HepG2 (cell line): ENCODE measurements at regions not wholly inside any gene's neighbourhood (a gene's known extent, or its start where the extent isn't known, plus 50 kb on each side); places are given as distances from the start of the nearest gene placed in this dataset.

Experiments used
- ATAC-seq: fragments of 200-7000 bp; cut with Tn5 transposase; 3 replicates; pipeline ENCODE4 v1.9.1; 2020; ENCODE audit warnings: mild to moderate bottlenecking, moderate library complexity
- BruUV-seq: library from RNA; stranded (reverse); fragments of 400-500 nt; replicated peaks from 2 replicates; lab custom pipeline; 2021; lab: Mats Ljungman, UMichigan
- CTCF ChIA-PET: fragments of 300-600 bp; formaldehyde crosslinking; extraction: SDS; loops from one replicate; lab custom pipeline; 2021; ENCODE audit warnings: low total read pairs, inconsistent platforms, low intra/inter-chr PET ratio; lab: Yijun Ruan, JAX
- POLR2A ChIA-PET: fragments of 350-600 bp; sonication (Branson Sonifier 250); formaldehyde crosslinking; loops from one replicate; lab custom pipeline; 2020; ENCODE audit warnings: antibody characterized with exemption, inconsistent platforms; lab: Yijun Ruan, JAX
- DNase-seq: peaks from one replicate; pipeline ENCODE4 v3.0.0-alpha.2; 2015; ENCODE audit warnings: low spot score
- FAIRE-seq: peaks from 3 replicates; lab custom pipeline; 2011; peaks lifted over from hg19 to GRCh38; lab: Jason Lieb, UNC
- H2AFZ ChIP-seq: one replicate; pipeline ENCODE4 v1.6.1; 2011; ENCODE audit warnings: low read length, inconsistent platforms
- H3K27ac ChIP-seq: fragments of 300-600 bp; 3 replicates; pipeline ENCODE4 v1.8.0; 2011; ENCODE audit warnings: mixed run types, mild to moderate bottlenecking, mixed read lengths, low read length, inconsistent platforms; ENCODE audit not compliant: insufficient read depth; ENCODE audit errors: extremely low read length
- H3K27me3 ChIP-seq, 2 experiments: fragments of 200-600 bp in 1 of 2; 2 replicates in 1 of 2; 3 replicates in 1 of 2; pipeline versions ENCODE4 v1.6.0 to v1.8.0; 2011; ENCODE audit warnings: low read length in 2 of 2, mild to moderate bottlenecking in 2 of 2, moderate library complexity in 2 of 2, inconsistent platforms in 1 of 2; ENCODE audit not compliant: insufficient read depth in 2 of 2, control insufficient read depth in 1 of 2
- H3K36me3 ChIP-seq, 2 experiments: fragments of 200-600 bp in 1 of 2; replicated peaks in 1 of 2; 2 replicates in 1 of 2; 3 replicates in 1 of 2; pipeline versions ENCODE4 v1.5.1 to v1.8.0; 2011; ENCODE audit warnings: low read length in 2 of 2, inconsistent platforms in 1 of 2; ENCODE audit not compliant: insufficient read depth in 2 of 2, control insufficient read depth in 1 of 2
- H3K4me1 ChIP-seq: 2 replicates; pipeline ENCODE4 v1.5.1; 2012; ENCODE audit warnings: low read length, inconsistent platforms; ENCODE audit not compliant: insufficient read depth
- H3K4me2 ChIP-seq: 2 replicates; pipeline ENCODE4 v1.6.0; 2011; ENCODE audit warnings: low read depth, low read length, inconsistent platforms
- H3K4me3 ChIP-seq, 3 experiments: fragments of 200-600 bp in 1 of 3; sonication (generic), shearing (Covaris generic) in 1 of 3; replicated peaks in 1 of 3; 2 replicates each; pipeline ENCODE4 v1.5.1; 2011 to 2016; ENCODE audit warnings: low read length in 3 of 3, inconsistent platforms in 2 of 3, low read depth in 2 of 3, mild to moderate bottlenecking in 2 of 3, control low read depth in 1 of 3, mixed read lengths in 1 of 3; ENCODE audit not compliant: insufficient read depth in 1 of 3
- H3K79me2 ChIP-seq: one replicate; pipeline ENCODE4 v1.6.1; 2011; ENCODE audit warnings: low read length, inconsistent platforms; ENCODE audit not compliant: insufficient read depth
- H3K9ac ChIP-seq: 2 replicates; pipeline ENCODE4 v1.6.0; 2011; ENCODE audit warnings: mild to moderate bottlenecking, low read depth, low read length, inconsistent platforms; ENCODE audit not compliant: insufficient read depth
- H3K9me3 ChIP-seq: 2 replicates; pipeline ENCODE4 v1.5.1; 2012; ENCODE audit warnings: mild to moderate bottlenecking, low read length
- H4K20me1 ChIP-seq: 2 replicates; pipeline ENCODE4 v1.6.0; 2011; ENCODE audit warnings: inconsistent platforms, mild to moderate bottlenecking, low read length, moderate library complexity; ENCODE audit not compliant: insufficient read depth
- CTCF ChIP-seq: sonication (generic); formaldehyde crosslinking; IDR thresholded peaks from 2 replicates; pipeline ENCODE4 v1.5.0; 2020; ENCODE audit warnings: mild to moderate bottlenecking, missing genetic modification reagents, moderate library complexity
- ETV5 ChIP-seq: IDR thresholded peaks from 2 replicates; pipeline ENCODE4 v1.6.1; 2018; ENCODE audit warnings: missing biosample characterization, missing genetic modification reagents, inconsistent platforms, borderline replicate concordance
- FOSL1 ChIP-seq: sonication (generic); formaldehyde crosslinking; IDR thresholded peaks from 2 replicates; pipeline ENCODE4 v1.9.0; 2021; ENCODE audit warnings: missing genetic modification reagents, borderline replicate concordance
- MXD4 ChIP-seq: IDR thresholded peaks from 2 replicates; pipeline ENCODE4 v1.6.1; 2016; ENCODE audit warnings: mild to moderate bottlenecking, missing biosample characterization, missing genetic modification reagents
- PITX1 ChIP-seq: sonication (generic); formaldehyde crosslinking; IDR thresholded peaks from 2 replicates; pipeline ENCODE4 v1.5.1; 2020; ENCODE audit warnings: mild to moderate bottlenecking, missing genetic modification reagents
- PRPF4 ChIP-seq: fragments of 200-400 bp; formaldehyde crosslinking; IDR thresholded peaks from 2 replicates; pipeline ENCODE4 v1.6.1; 2016; ENCODE audit warnings: low read length, low read depth; ENCODE audit not compliant: poor library complexity, severe bottlenecking
- TFAP4 ChIP-seq: sonication (generic); IDR thresholded peaks from 2 replicates; pipeline ENCODE4 v1.6.1; 2016; ENCODE audit warnings: low read depth, borderline replicate concordance
- XRCC5 ChIP-seq: fragments of 200-400 bp; formaldehyde crosslinking; optimal IDR thresholded peaks from 2 replicates; pipeline ENCODE3; 2017; ENCODE audit warnings: mild to moderate bottlenecking, low read length
- ZBTB2 ChIP-seq: sonication (generic); formaldehyde crosslinking; IDR thresholded peaks from 2 replicates; pipeline ENCODE4 v1.8.0; 2022; ENCODE audit warnings: low read depth, missing genetic modification reagents
- ZBTB21 ChIP-seq: sonication (generic); formaldehyde crosslinking; IDR thresholded peaks from 2 replicates; pipeline ENCODE4 v1.4.0; 2020; ENCODE audit warnings: missing genetic modification reagents
- ZBTB39 ChIP-seq: sonication (generic); formaldehyde crosslinking; IDR thresholded peaks from 2 replicates; pipeline ENCODE4 v1.5.0; 2020; ENCODE audit warnings: missing genetic modification reagents
- ZNF33B ChIP-seq: sonication (generic); formaldehyde crosslinking; IDR thresholded peaks from 2 replicates; pipeline ENCODE4 v1.5.1; 2020; ENCODE audit warnings: mild to moderate bottlenecking, missing genetic modification reagents
- ZNF44 ChIP-seq: sonication (generic); formaldehyde crosslinking; IDR thresholded peaks from 2 replicates; pipeline ENCODE4 v1.5.1; 2020; ENCODE audit warnings: mild to moderate bottlenecking, missing genetic modification reagents
- ZNF605 ChIP-seq: sonication (generic); formaldehyde crosslinking; IDR thresholded peaks from 2 replicates; pipeline ENCODE4 v1.8.0; 2022; ENCODE audit warnings: mild to moderate bottlenecking, missing genetic modification reagents
- ZNF737 ChIP-seq: sonication (generic); formaldehyde crosslinking; IDR thresholded peaks from 2 replicates; pipeline ENCODE4 v1.5.0; 2020; ENCODE audit warnings: missing genetic modification reagents, mild to moderate bottlenecking, borderline replicate concordance
- ZNF781 ChIP-seq: sonication (generic); formaldehyde crosslinking; IDR thresholded peaks from 2 replicates; pipeline ENCODE4 v1.5.1; 2020; ENCODE audit warnings: borderline replicate concordance, mild to moderate bottlenecking, missing genetic modification reagents; ENCODE audit errors: not compliant biosample characterization
- WGBS: methylation state at CpG from one replicate; pipeline ENCODE4 v1.1.6; 2017; ENCODE audit warnings: low lambda C conversion rate; 5-methylcytosine and 5-hydroxymethylcytosine counted together
- in situ Hi-C: cut with HindIII; loops from 2 replicates; pipeline ENCODE4 v1.10.0; 2017; ENCODE audit warnings: low pct_unique_long_range_greater_than_20kb; ENCODE audit not compliant: extremely low pct_ligation_motif_present
- intact Hi-C: fragments of 100-400 bp; cut with micrococcal nuclease; formaldehyde crosslinking; loops from one replicate; pipeline ENCODE4 v1.10.0; 2022; ENCODE audit not compliant: unreplicated experiment
- TF ChIP-seq, protein P1 (sequence below): sonication (generic); formaldehyde crosslinking; IDR thresholded peaks from 2 replicates; pipeline ENCODE4 v1.8.0; 2022; ENCODE audit warnings: mild to moderate bottlenecking, missing genetic modification reagents; ENCODE audit not compliant: insufficient replicate concordance

- Histone ChIP-seq H3K4me3 (no peak overlapping the region), H2AFZ (no peak overlapping the region), H3K9me3 (no peaks in the 10 kb centered on the region), H3K27ac (no peak overlapping the region), H3K9ac (no peak overlapping the region), H3K4me1 (no peaks in the 10 kb centered on the region), H3K27me3 (0 out of 5 replicates have a peak, but pooled peaks cover 0 to 3% of the 10 kb centered on the region in 2 experiments), H3K36me3 (no peaks in the 10 kb centered on the region), H4K20me1 (no peaks in the 10 kb centered on the region), H3K4me2 (no peak overlapping the region), H3K79me2 (no peaks in the 10 kb centered on the region)
- WGBS: 6% methylated on average over 3 of the region's 3 CpGs
- POLR2A ChIA-PET: no interaction called here
- intact Hi-C loops (no loop called here), in situ Hi-C loops (no loop called here)
- FAIRE-seq (no peak), DNase-seq (no peak), ATAC-seq (no peak)
- CTCF ChIA-PET: no interaction called here
- no TSS peak for BruUV-seq
- no peak for TF ChIP-seq CTCF (CRISPR knock-in tag)
- TF ChIP-seq ZBTB39: no peak
- no peak for TF ChIP-seq XRCC5
- TF ChIP-seq FOSL1 (CRISPR knock-in tag): no peak
- no peak for TF ChIP-seq PRPF4
- TF ChIP-seq ETV5 (CRISPR knock-in tag): no peak
- TF ChIP-seq ZNF781 (CRISPR knock-in tag): no peak
- TF ChIP-seq ZNF605 (CRISPR knock-in tag): no peak
- TF ChIP-seq MXD4 (CRISPR knock-in tag): no peak
- no peak for TF ChIP-seq ZBTB2 (CRISPR knock-in tag)
- no peak for TF ChIP-seq PITX1 (CRISPR knock-in tag)
- TF ChIP-seq ZNF33B: no peak
- TF ChIP-seq, protein P1, sequence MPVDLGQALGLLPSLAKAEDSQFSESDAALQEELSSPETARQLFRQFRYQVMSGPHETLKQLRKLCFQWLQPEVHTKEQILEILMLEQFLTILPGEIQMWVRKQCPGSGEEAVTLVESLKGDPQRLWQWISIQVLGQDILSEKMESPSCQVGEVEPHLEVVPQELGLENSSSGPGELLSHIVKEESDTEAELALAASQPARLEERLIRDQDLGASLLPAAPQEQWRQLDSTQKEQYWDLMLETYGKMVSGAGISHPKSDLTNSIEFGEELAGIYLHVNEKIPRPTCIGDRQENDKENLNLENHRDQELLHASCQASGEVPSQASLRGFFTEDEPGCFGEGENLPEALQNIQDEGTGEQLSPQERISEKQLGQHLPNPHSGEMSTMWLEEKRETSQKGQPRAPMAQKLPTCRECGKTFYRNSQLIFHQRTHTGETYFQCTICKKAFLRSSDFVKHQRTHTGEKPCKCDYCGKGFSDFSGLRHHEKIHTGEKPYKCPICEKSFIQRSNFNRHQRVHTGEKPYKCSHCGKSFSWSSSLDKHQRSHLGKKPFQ (CRISPR knock-in tag): no peak
- TF ChIP-seq ZNF44 (CRISPR knock-in tag): no peak
- TF ChIP-seq ZBTB21 (CRISPR knock-in tag): no peak
- TF ChIP-seq TFAP4: no peak
- no peak for TF ChIP-seq ZNF737 (CRISPR knock-in tag)
These were observed 474.5 kb upstream of the NBEA start for GRCh38 chr13:34467450-34468083.
